Suprapubic skin (tissue), 4 donors: ENCODE measurements at regions not wholly inside any gene's neighbourhood (a gene's known extent, or its start where the extent isn't known, plus 50 kb on each side); places are given as distances from the start of the nearest gene placed in this dataset.

Experiments
- EP300 ChIP-seq: sonication (generic); formaldehyde crosslinking; IDR thresholded peaks from one replicate; pipeline ENCODE4 v1.6.1; 2017; ENCODE audit warnings: antibody characterized with exemption
- POLR2A ChIP-seq, 2 donors: fragments of 450-650 bp; IDR thresholded peaks; one replicate each; pipeline ENCODE4 v1.6.1; 2017; ENCODE audit warnings: antibody characterized with exemption in 2 of 2, mild to moderate bottlenecking in 2 of 2, moderate library complexity in 2 of 2
- POLR2AphosphoS5 ChIP-seq, 3 donors: sonication (generic); formaldehyde crosslinking; IDR thresholded peaks; one replicate each; pipeline ENCODE4 v1.6.1; 2017; ENCODE audit warnings: antibody characterized with exemption in 3 of 3
- TF ChIP-seq, protein P1 (sequence below), 2 donors: fragments of 200-600 bp in 1 of 2; fragments of 450-650 bp in 1 of 2; sonication (generic) in 1 of 2; IDR thresholded peaks; one replicate each; pipeline ENCODE4 v1.5.1; 2016 to 2019; ENCODE audit warnings: antibody characterized with exemption in 2 of 2, mild to moderate bottlenecking in 1 of 2, moderate library complexity in 1 of 2

DNA sequence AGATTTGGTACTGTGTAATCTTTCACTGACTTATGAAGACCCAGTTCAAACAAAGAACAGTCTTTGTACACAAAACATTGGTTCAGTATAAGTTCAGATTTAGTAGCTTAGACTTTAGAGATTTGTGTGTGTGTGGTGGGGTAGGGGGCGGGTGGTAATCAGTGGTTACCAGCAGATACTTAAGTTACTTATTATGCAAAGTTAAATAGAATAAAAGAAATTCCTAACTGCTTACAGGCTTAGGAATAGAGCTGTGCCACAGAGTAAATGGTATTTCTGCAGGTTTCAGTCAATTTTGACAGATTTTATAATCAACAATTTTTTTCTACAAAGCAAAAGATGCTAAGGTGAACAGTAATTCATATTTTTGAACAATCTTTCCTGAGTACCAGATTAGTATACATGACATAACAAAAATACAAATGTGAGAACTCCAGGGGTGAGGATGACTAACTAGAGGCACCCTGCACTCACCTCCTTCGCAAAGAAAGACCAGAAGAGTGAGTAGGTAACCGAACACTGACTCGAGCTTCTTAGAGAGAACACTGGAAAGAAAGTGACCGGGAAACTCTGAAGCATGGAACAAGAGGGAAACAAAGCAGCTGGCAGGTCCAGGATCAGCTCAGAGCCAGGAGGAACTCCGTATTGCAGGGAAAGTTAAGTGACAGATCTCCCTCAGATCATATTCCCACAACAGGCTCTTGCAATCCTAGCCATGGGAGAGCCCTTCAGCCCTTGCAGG, 560.6 kb downstream of the COL12A1 start:
- TF ChIP-seq POLR2AphosphoS5 (IDR thresholded peaks at IDR 0.05): no peak
- no peak for TF ChIP-seq POLR2A (IDR thresholded peaks at IDR 0.05)
- TF ChIP-seq, protein P1, sequence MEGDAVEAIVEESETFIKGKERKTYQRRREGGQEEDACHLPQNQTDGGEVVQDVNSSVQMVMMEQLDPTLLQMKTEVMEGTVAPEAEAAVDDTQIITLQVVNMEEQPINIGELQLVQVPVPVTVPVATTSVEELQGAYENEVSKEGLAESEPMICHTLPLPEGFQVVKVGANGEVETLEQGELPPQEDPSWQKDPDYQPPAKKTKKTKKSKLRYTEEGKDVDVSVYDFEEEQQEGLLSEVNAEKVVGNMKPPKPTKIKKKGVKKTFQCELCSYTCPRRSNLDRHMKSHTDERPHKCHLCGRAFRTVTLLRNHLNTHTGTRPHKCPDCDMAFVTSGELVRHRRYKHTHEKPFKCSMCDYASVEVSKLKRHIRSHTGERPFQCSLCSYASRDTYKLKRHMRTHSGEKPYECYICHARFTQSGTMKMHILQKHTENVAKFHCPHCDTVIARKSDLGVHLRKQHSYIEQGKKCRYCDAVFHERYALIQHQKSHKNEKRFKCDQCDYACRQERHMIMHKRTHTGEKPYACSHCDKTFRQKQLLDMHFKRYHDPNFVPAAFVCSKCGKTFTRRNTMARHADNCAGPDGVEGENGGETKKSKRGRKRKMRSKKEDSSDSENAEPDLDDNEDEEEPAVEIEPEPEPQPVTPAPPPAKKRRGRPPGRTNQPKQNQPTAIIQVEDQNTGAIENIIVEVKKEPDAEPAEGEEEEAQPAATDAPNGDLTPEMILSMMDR (IDR thresholded peaks at IDR 0.05): no peak
- TF ChIP-seq EP300: no peak
